Kidney capillary endothelial cell (primary cell): ENCODE measurements at regions not wholly inside any gene's neighbourhood (a gene's known extent, or its start where the extent isn't known, plus 50 kb on each side); places are given as distances from the start of the nearest gene placed in this dataset.

Experiments
- DNase-seq: peaks from one replicate; pipeline ENCODE4 v3.0.0-alpha.2; 2018; ENCODE audit warnings: low spot score

GRCh38 chr7:10688544-10688943, 285.1 kb upstream of the PHF14 start:
- no peak for DNase-seq

DNA sequence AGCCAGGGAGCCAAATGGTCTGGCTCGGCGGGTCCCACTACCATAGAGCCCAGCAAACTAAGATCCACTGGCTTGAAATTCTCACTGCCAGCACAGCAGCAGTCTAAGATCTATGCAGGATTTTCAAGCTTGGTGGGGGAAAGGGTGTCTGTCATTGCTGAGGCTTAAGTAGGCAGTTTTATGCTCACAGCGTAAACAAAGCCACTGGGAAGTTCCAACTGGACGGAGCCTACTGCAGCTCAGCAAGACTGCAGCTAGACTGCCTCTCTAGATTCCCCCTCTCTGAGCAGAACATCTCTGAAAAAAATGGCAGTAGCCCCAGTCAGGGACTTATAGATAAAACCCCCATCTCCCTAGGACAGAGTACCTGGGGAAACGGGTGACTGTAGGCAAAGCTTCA, 277.6 kb upstream of the PHF14 start:
- DNase-seq: no peak

GRCh38 chr7:10703059-10703458, 270.6 kb upstream of the PHF14 start:
- no peak for DNase-seq

- DNase-seq: no peak
Observed at GRCh38 chr7:10703981-10704380, 269.7 kb upstream of the PHF14 start.

- DNase-seq: no peak
Observed at GRCh38 chr7:10704653-10705052, 269.0 kb upstream of the PHF14 start.

- no peak for DNase-seq
Observed at GRCh38 chr7:10706875-10707493, 266.7 kb upstream of the PHF14 start.

DNA sequence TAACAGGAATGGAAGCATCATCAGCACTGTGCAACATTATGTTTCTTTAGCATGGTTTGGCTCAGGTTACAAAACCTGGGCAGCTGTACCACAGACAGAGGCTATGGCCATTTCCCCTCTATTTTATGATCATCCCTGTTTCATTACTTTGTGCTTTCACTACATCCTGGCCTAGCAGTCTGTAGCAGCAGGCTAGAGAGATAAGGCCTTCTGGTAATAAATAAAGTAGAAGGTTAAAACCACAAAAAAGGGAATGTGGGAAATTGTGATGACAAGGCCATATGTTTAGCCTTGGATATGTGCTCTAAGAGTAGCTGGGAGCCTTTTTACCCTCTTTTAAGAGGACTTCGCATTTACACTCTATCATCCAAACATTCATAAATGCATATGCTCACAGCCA, 266.2 kb upstream of the PHF14 start:
- no peak for DNase-seq

DNA sequence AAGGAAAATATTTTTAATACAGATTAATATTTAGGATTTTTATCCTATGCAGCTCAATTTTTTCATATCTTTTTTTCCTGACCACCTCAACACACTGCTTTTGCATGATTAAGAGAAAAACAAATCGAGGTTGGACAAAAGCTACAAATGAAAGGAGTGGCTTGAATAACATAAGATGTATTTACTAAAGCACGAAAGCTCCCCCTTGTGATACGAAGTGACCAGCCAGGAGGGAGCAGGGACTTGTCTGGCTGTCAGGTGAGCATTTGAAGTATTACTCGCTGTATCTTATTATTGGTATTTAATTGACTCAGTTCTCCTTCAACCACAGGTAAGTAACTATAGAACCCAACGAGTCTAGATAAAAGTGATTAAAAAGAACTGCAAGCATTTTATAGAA, 265.2 kb upstream of the PHF14 start:
- DNase-seq: no peak

DNA sequence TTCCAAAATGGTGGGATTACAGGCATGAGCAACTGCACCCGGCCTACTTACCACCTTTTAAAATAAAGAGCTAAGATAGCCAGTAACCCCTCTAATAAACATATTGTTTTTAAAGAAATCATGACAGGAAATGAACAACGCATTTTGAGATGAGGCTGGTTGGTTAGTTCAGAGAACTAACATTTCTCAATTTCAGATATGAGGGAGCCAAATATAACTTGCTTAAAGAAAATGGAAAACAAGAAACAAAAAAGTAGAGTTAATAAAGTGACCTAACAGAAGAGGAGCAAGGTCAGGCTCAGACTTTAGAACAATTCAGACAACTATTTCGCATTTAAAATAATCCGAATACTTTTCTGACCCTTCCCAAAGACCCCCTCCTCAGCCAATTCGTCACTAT, 254.9 kb upstream of the PHF14 start:
- DNase-seq: no peak

DNA sequence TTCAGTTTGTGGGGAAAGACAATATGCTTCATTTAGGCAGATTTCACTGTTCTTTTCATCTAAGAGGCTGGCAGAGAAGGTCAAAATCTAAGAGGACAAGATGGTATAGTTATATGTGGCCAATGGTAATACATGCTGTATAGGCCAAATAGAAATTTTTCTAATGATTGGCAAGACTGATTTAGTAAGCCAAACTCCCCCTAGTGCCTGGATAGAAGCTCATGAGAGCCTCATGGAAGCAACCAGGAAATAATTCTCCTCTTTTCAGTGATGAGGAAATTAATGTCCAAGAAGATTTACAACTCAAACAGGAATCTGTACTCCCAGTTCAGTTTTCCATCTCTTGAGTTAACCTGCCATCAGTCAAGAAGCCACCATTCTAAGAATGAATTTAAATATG, 253.6 kb upstream of the PHF14 start:
- DNase-seq: no peak

- DNase-seq: no peak
Observed at GRCh38 chr7:10721289-10721688, 252.4 kb upstream of the PHF14 start.

GRCh38 chr7:10723832-10724231, 249.8 kb upstream of the PHF14 start:
- DNase-seq: no peak

DNA sequence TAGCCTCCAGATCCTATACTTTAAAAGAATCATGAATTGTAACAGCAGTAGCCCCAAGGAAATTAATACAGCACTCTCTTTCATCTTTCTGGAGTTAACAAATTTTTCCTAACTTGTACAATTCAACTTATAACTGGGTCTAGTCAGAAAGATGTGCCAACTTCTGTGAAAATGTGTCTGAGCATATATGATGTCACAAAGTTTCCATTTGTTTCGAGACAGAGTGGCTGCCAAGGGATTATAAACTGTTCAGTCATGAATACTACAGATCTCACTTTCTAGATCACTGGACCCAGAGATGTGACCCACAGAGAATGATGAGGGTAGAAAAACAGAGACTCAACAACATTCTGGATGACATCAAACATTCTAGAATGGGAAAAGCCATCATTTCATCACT, 249.2 kb upstream of the PHF14 start:
- no peak for DNase-seq

- DNase-seq: no peak
Observed at GRCh38 chr7:10727636-10728035, 246.0 kb upstream of the PHF14 start.

- no peak for DNase-seq
Observed at GRCh38 chr7:10731253-10731773, 242.4 kb upstream of the PHF14 start.

GRCh38 chr7:10733747-10734146, 239.9 kb upstream of the PHF14 start:
- no peak for DNase-seq

GRCh38 chr7:10734595-10734994, 239.1 kb upstream of the PHF14 start:
- DNase-seq: no peak

GRCh38 chr7:10739401-10739800, 234.3 kb upstream of the PHF14 start:
- DNase-seq: no peak

GRCh38 chr7:10740805-10741204, 232.9 kb upstream of the PHF14 start:
- DNase-seq: no peak

DNA sequence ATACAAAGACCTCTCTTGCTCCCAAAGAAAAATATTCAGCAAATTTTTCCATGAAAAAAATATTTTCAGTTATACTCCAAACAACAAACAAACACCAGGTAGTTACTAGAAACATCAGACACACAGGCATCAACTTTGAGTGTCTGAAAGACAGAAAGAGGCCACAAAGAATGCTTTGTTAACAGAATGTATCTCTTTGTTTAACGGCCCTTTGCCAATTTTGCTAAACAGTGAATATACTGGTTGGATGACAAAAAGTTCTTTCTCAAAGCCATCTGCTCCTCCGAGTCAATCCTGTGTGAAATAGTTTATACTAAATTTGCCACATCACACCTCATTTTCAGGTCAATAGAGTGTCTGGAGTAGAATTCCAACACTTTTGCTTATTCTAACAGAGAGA, 216.7 kb upstream of the PHF14 start:
- no peak for DNase-seq

DNA sequence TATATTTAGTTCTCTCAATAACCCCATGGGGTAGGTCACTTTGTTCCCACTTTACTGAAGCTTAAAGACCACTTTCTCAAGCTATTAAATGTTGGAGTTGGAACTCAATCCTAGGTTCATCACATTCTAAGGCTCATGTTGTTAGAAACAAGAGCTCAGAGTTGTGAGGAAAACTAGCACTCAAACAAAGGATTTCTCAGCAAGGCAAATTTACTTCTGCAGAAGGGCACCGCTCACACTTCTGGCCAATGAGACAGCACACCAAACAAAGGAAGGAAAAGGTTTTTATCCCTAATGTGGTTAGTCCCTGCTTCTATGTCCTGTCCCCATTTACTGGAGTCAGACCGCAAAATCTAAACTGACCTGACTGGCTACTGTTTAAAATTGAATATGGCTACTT, 214.6 kb upstream of the PHF14 start:
- DNase-seq: no peak

DNA sequence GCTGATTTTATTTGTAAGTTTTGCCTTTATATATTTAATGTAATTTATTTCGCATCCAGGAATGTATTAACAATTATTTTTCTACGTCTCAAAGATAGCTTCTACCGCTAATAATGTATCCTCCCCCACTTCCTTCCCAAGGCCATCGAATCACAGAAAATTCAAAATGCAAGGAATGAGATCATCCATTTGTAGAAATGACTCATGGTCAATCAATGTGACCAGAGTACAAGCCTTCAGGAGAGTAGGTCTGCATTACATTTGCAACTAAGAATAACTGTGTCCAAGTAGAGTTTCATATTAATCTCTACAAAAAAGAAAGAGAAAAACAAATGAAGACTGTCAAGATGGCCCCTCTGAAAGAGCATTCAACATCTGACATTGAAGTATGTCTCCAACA, 205.9 kb upstream of the PHF14 start:
- DNase-seq: no peak

DNA sequence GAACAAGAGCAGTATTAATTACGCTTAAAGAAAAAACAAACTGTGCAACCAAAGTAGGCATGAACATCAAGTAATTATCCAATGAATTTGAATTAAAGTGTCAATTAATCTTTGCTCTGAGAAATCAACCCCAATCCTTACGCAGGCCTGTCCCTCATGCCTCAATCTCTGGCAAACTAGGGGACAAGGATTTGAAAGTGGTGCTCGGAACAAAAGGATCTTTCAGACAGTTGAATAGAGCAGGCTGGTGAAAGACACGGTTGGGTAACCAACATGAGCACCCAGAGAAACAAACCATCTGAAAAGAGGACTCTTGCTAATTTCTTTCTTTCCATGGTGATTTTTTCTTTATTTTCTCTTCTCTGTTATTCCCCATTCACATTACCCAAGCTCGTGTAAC, 203.5 kb upstream of the PHF14 start:
- DNase-seq: no peak

DNA sequence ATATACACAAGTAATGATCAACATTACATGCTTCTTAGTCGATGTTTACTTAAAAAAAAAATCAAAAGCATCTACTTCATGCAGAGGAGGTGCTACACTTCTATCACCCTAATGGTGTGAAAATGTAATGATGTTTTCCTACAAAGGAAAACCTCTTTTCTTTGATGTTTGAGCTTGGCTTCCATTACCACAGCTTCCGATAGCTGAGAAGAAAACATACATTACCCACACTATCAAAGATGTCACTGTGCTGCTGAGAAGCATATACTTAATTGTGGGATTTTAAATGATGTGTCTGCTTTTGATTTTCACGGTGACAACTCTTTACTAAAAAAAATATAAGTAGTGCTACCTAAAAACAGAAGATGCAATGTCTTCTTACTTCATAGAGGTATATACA, 200.2 kb upstream of the PHF14 start:
- DNase-seq: no peak
